NOMO-1 treated with DMSO at 0.1 percent for 48 hours (cell line): ENCODE measurements at regions not wholly inside any gene's neighbourhood (a gene's known extent, or its start where the extent isn't known, plus 50 kb on each side); places are given as distances from the start of the nearest gene placed in this dataset.
"Not testable (repeated sequence)": the region's sequence is repeated elsewhere in the genome, so short reads cannot be mapped to it uniquely, and the experiment has no call there.

ENCODE experiments used
- DNase-seq: peaks from one replicate; lab custom pipeline; 2025; ENCODE audit not compliant: unreplicated experiment; lab: John Stamatoyannopoulos, UW

- DNase-seq = no peak
Measured at GRCh38 chr2:19656011-19656410, 245.8 kb downstream of the TTC32 start.

GRCh38 chr2:19654310-19655090 lies 247.3 kb downstream of the TTC32 start:
- no peak for DNase-seq

- no peak for DNase-seq
Measured at GRCh38 chr2:19653509-19653908, 248.3 kb downstream of the TTC32 start.

GRCh38 chr2:19652811-19653210 lies 249.0 kb downstream of the TTC32 start:
- DNase-seq = no peak

- DNase-seq = no peak
Measured at GRCh38 chr2:19651466-19651865, 250.3 kb downstream of the TTC32 start.

- DNase-seq = no peak
Measured at GRCh38 chr2:19649785-19650380, 251.9 kb downstream of the TTC32 start.

- DNase-seq = no peak
Measured at GRCh38 chr2:19649142-19649541, 252.6 kb downstream of the TTC32 start.

GRCh38 chr2:19648583-19648982 lies 253.2 kb downstream of the TTC32 start:
- DNase-seq = no peak

- no peak for DNase-seq
Measured at GRCh38 chr2:19646987-19647386, 254.8 kb downstream of the TTC32 start.

- no peak for DNase-seq
Measured at GRCh38 chr2:19644763-19645162, 257.0 kb downstream of the TTC32 start.

GRCh38 chr2:19643117-19643518 lies 258.7 kb downstream of the TTC32 start:
- no peak for DNase-seq

- no peak for DNase-seq
Measured at GRCh38 chr2:19642501-19642900, 259.3 kb downstream of the TTC32 start.

- DNase-seq = no peak
Measured at GRCh38 chr2:19635951-19636510, 265.8 kb downstream of the TTC32 start.

GRCh38 chr2:19632403-19632991 lies 269.3 kb downstream of the TTC32 start:
- no peak for DNase-seq

GRCh38 chr2:19631871-19632270 lies 269.9 kb downstream of the TTC32 start:
- DNase-seq = no peak

GRCh38 chr2:19630921-19631320 lies 270.9 kb downstream of the TTC32 start:
- DNase-seq = no peak

- DNase-seq = no peak
Measured at GRCh38 chr2:19627359-19627758, 268.9 kb upstream of the OSR1 start.

GRCh38 chr2:19623488-19623887 lies 265.1 kb upstream of the OSR1 start:
- no peak for DNase-seq

- DNase-seq = no peak
Measured at GRCh38 chr2:19617257-19617848, 258.9 kb upstream of the OSR1 start.

- not testable (repeated sequence) for DNase-seq
Measured at GRCh38 chr2:19615402-19615801, 257.0 kb upstream of the OSR1 start.

GRCh38 chr2:19614066-19614465 lies 255.6 kb upstream of the OSR1 start:
- no peak for DNase-seq
